ENCODE measurements at regions not wholly inside any gene's neighbourhood (a gene's known extent, or its start where the extent isn't known, plus 50 kb on each side); places are given as distances from the start of the nearest gene placed in this dataset.
"Not testable (repeated sequence)": the region's sequence is repeated elsewhere in the genome, so short reads cannot be mapped to it uniquely, and the experiment has no call there.

DNA sequence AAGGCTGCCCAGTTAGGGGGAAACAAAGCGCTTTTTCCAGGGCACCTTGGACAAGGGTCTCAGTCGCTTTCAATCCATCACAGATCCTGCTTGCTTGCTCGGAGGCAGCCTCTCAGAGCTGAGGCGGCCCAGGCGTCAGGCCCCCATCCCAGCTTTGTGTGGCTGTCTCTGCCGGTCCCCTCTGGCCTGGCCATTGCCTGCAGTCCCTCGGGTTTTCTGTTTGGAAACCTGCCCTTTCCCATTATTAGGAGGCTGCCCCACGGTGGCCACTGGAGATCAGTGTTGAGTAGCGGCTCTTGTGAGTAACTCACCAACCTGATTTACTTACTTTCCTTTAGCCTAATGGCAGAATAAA lies 216.1 kb downstream of the GLRX3 start:
- DNase-seq: no peak

DNA sequence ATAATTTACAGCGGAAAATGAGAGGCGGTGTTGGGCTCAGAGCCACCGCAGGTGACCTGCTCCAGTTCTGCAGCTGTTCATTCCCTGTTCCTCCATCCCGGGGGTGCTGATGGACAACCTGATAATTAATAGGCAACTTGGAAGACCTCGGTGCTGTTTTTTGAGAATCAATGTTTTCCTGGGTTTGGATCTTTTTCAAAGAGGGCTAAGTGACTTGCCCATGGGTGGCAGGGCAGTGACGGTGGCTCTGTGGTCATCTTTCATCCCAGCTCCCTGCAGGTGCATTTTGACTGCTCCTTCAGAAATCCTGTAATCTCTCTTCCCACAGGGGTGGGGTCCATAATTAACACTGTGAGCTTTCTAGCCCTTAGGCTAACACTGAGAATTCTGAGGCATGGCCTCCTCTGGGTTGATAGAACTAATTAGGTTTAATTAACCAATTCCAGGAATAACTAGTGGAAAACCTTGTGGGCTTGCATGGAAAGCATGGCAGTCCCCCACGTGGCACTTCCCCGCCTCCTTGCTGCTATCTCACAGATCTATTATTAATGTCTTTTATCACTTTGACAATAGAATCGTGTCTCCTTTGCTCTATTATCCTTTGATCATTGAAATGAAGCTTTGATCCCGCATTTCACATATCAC lies 217.9 kb downstream of the GLRX3 start:
- no peak for DNase-seq

- DNase-seq: no peak
These were observed 218.4 kb downstream of the GLRX3 start for GRCh38 chr10:130354573-130354954.

GRCh38 chr10:130354976-130355795 lies 219.0 kb downstream of the GLRX3 start:
- no peak for DNase-seq

DNA sequence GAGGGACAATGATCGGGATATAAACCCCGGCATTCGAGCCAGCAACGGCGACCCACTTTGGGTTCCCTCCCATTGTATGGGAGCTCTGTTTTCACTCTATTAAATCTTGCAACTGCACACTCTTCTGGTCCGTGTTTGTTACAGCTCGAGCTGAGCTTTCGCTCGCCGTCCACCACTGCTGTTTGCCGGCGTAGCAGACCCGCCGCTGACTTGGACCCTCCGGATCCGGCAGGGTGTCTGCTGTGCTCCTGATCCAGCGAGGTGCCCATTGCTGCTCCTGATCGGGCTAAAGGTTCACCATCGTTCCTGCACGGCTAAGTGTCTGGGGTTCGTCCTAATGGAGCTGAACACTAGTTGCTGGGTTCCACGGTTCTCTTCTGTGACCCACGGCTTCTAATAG lies 220.2 kb downstream of the GLRX3 start:
- not testable (repeated sequence) for DNase-seq

- DNase-seq: no peak
These were observed 221.0 kb downstream of the GLRX3 start for GRCh38 chr10:130357226-130357625.

- DNase-seq: no peak
These were observed 221.8 kb downstream of the GLRX3 start for GRCh38 chr10:130357951-130358350.

GRCh38 chr10:130358981-130359650 lies 222.9 kb downstream of the GLRX3 start:
- DNase-seq: no peak

DNA sequence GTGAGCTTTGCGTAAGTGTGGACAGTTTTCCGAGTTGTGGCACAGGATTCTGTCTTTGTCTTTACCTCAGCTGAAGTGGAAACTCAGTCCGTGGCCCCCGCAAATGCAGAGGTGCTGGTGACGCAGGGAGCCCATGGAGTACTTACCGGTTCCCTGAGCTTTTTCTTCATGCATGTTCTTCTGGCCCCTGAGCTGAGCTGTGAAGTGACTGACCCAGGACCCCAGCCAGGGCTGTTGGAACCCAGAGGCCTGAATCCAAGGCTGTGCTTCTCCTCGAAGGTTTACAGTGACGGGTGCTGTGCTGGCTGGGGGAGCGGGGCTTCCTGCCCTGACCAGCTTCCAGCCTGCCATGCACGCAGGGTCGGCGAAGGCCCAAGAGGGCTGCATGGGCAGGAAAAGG lies 223.5 kb downstream of the GLRX3 start:
- DNase-seq: no peak

DNA sequence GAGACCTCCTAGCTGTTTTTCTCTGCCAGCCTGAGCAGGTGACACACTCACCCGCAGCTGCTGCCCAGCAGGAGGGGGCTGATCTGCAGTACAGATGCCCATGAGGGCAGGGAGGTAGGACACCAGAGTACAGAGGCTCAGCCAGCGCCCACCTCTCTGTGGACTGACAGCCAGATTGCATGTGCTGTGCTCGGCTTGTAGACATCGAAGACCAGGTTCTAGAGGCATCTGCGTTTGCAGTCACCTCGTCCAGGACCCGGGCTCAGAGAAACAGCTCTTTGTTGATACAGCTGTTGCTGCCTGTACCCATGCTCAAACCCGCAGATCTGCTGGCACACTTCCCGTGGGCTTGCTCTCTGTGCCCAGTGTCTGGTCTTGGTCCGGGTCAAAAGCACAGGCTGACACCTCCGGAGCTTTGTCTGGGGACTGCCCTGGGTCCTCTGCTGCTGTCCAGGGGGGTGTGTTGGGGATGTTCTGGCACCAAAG lies 224.7 kb downstream of the GLRX3 start:
- DNase-seq: no peak

DNA sequence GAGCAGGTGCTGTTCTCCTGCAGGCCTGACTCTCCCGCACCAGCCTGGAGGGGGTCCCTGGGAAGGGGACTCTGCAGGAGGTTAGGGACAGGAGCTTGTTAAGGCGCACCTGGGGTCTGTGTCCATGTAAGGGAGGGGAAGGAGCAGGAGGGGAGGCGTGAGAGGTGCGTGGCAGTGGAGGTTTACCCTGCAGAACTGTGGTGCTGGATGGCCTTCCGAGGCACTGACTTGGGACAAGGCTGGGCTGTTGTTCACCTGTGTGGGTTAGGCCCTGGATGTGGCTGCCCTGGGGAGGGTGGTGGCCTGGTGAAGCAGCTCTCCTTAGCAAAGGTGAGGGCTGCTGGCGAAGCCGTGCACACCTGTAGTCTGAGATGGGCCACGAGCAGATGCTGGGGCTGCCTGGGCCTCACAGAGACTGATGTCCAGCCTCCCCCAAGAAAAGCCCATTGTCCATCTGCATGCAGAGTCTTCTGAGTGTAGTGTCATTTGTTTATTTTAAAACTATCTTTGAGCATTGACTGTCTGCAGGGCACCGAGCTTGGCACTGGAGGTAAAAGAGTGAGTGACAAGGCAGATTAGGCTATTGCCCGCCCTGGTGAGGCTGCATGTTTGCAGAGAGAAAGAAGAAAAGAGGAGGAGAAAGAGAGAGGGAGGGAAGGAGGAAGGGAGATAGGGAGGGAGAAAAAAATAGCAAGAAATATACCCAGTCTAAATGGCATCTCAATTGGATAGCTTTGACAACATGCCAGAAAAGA lies 225.3 kb downstream of the GLRX3 start:
- no peak for DNase-seq

DNA sequence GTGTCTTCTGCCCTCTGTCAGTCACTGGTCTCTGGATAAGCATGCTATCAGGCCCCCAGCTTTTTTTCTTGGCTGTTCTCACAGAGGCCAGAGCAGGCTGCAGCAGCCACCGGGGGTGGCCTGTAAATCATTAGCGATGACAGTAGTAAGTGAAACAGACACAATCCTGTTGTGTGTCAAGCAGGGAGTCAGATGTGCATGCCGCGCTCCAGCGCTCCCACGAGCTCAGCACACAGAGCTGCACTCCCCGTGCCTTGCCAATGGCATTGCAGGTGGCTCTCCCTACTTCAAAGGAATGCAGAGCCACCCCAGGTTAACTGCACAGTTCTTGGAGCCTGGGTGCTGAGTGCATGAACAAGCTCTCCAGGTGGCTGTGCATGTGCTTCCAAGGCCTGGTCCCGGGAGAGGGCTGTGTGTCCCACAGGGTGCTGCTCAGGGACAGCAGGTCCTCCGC lies 226.1 kb downstream of the GLRX3 start:
- no peak for DNase-seq

DNA sequence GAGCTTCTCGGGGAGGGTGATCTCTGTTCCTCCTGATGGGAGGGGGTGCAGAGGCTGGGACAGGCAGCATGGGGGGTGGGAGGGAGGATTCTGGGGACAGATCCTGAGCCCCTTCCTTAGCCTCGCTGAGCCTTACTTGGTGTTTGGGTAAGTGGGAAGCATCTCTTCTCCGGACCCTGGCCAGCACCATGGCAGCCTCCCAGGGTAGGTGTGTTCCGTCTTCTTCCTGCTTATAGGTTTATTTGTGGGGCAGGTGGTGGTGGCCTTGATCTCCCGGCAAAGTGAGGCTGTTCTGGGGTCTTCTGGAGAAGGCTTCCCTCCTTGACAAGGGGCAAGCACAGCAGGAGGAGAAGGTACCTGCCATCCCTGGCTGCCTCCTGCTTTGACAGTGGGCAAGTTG lies 226.9 kb downstream of the GLRX3 start:
- DNase-seq: no peak

GRCh38 chr10:130363899-130364445 lies 227.8 kb downstream of the GLRX3 start:
- no peak for DNase-seq

DNA sequence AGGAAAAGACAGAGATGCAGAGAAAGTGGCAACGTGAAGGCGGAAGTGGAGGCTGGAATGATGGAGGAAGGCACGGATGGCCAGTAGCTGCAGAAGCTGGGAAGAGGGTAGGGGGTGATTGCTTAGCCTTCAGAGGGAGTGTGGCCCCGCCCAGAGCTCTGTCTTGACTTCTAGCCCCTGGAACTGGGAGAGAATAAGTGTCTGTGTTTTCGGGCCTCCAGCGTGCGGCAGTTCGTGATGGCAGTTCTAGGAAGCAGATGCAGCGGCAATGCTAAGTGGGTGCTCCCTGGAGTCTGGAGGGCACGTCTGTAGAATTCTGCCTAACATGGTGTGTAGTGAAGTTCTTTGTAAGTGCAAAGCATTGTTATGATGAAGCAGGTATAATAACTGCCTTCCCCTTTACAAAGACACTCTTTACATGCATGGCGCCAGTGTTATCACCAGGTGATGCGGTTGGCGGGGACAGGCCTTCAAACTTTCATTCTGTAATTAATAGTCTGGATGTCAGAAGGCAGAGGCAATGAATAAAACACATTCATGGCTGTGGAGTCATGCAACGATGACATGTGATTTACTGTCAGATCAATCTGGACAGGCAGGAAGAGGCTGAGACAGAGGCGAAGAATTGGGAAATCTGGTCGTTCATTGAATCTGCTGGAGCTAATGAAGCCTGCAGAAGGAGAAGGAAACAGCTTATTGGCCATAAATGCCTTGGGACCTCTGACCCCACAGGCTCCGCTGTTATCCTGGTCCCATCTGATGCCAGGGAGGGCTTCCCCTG lies 228.6 kb downstream of the GLRX3 start:
- DNase-seq: no peak

- no peak for DNase-seq
These were observed 232.8 kb downstream of the GLRX3 start for GRCh38 chr10:130368761-130369560.

- no peak for DNase-seq
These were observed 233.6 kb downstream of the GLRX3 start for GRCh38 chr10:130369645-130370381.

DNA sequence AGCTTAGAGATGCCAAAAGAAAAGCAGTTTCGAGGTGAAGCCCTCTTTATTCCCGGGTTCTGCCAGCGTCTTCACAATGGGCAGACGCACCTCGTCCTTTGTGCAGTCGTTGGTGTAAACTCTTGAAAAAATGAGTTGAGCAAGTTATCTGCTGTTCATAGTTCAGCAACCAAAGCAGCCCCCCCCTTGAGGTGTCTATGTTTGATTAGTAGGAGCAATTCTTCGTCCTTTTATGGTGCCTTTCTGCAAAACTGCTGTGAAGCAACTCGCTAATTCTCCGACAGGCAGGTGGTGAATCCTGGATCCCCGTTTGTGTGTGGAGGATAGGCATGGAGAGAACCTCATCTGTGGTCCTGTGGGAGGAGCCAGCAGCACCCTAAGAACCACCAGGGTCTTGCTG lies 234.5 kb downstream of the GLRX3 start:
- DNase-seq: no peak

DNA sequence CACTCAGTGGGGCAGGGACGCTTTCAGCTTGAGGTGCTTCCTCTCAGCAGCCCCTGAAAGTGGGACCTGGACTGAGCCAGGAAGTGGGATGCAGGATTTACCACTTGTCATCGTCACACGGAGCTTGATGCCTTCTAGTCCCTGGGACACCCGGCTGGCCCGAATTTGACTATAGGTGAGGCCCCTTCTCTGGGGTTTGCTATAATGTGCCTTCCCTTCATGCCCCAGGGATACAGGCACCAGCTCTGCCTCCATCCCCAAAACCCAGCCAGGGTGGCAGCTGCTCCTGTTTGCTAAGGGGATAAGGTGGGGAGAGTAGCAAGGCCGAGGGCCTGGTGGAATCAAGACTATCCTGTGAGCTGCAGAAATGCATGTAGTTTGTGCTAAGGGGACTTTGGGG lies 235.0 kb downstream of the GLRX3 start:
- DNase-seq: no peak

DNA sequence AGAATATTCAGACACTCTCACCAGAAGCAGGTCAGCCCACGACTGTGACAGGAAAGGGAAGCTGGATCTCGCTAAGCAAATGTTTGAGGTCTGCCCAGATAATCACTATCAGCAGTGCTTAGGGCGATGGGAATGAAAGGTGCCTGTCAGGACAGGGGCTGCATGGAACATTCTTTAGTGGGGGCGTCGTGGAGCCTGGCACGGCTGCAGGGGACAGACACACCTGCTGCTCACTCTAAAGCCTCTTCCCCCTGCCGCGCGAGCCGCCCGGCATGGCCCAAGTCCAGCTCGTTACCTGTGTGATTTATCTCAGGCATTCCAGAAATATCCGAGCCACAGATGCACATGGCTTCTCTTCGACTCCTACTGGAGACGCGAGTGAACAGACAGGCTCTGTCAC lies 235.5 kb downstream of the GLRX3 start:
- DNase-seq: no peak

Data from NCI-H524 treated with DMSO at 0.1 percent for 48 hours (cell line).